ENCODE measurements at regions not wholly inside any gene's neighbourhood (a gene's known extent, or its start where the extent isn't known, plus 50 kb on each side); places are given as distances from the start of the nearest gene placed in this dataset.

GRCh38 chr1:5349526-5349925 lies 642.7 kb downstream of the NPHP4 start:
- Histone ChIP-seq H3K36me3 (no peaks in the 10 kb centered on the region), H3K9me3 (peaks cover 0 to 18% (median 0%) of the 10 kb centered on the region in 11 donors), H3K4me3 (no peak overlapping the region), H3K27ac (no peak overlapping the region), H3K4me1 (no peaks in the 10 kb centered on the region), H3K27me3 (peaks cover 0 to 17% (median 3%) of the 10 kb centered on the region in 7 donors)
- WGBS, 2 donors, result 81 to 85% methylated on average over 6 of the region's 6 CpGs
- intact Hi-C loops (cut with DNase I), result no loop called here
- no peak for TF ChIP-seq CTCF (IDR thresholded peaks at IDR 0.05)
- DNase-seq (no peak), ATAC-seq (no peak)

GRCh38 chr1:5348732-5349465 lies 643.3 kb downstream of the NPHP4 start:
- Histone ChIP-seq H3K36me3 (no peaks in the 10 kb centered on the region), H3K27me3 (peaks cover 0 to 17% (median 3%) of the 10 kb centered on the region in 7 donors), H3K27ac (no peak overlapping the region), H3K4me1 (no peaks in the 10 kb centered on the region), H3K4me3 (no peak overlapping the region), H3K9me3 (peaks cover 0 to 12% (median 0%) of the 10 kb centered on the region in 11 donors)
- TF ChIP-seq CTCF (IDR thresholded peaks at IDR 0.05), result no peak
- intact Hi-C loops (cut with DNase I), result no loop called here
- DNase-seq, result no peak
- no peak for ATAC-seq
- WGBS, 2 donors, result 76 to 77% methylated on average over 15 of the region's 15 CpGs

GRCh38 chr1:5347726-5348125 lies 644.5 kb downstream of the NPHP4 start:
- 63 to 73% methylated on average over 8 of the region's 8 CpGs for WGBS, 2 donors
- intact Hi-C loops (cut with DNase I), result no loop called here
- no peaks in the 10 kb centered on the region for H3K36me3 ChIP-seq
- peaks cover 0 to 17% (median 3%) of the 10 kb centered on the region in 7 donors for H3K27me3 ChIP-seq
- peaks cover 0 to 4% (median 0%) of the 10 kb centered on the region in 11 donors for H3K9me3 ChIP-seq
- no peak for ATAC-seq
- TF ChIP-seq CTCF (IDR thresholded peaks at IDR 0.05), result no peak
- H3K27ac ChIP-seq, result no peak overlapping the region
- no peak for DNase-seq
- H3K4me3 ChIP-seq, result no peak overlapping the region
- no peaks in the 10 kb centered on the region for H3K4me1 ChIP-seq

- no peak overlapping the region for H3K27ac ChIP-seq
- no peaks in the 10 kb centered on the region for H3K4me1 ChIP-seq
- H3K27me3 ChIP-seq, result peaks cover 0 to 19% (median 4%) of the 10 kb centered on the region in 7 donors
- 74 to 87% methylated on average over 8 of the region's 8 CpGs for WGBS, 2 donors
- DNase-seq (no peak), ATAC-seq (no peak)
- intact Hi-C loops (cut with DNase I), result no loop called here
- H3K36me3 ChIP-seq, result no peaks in the 10 kb centered on the region
- no peak for TF ChIP-seq CTCF (IDR thresholded peaks at IDR 0.05)
- peaks cover 0 to 4% (median 0%) of the 10 kb centered on the region in 11 donors for H3K9me3 ChIP-seq
- no peak overlapping the region for H3K4me3 ChIP-seq
Measured at GRCh38 chr1:5345556-5345955, 646.7 kb downstream of the NPHP4 start.

All from heart right ventricle (tissue), 16 donors.